ENCODE measurements at regions not wholly inside any gene's neighbourhood (a gene's known extent, or its start where the extent isn't known, plus 50 kb on each side); places are given as distances from the start of the nearest gene placed in this dataset.

- no peaks in the 10 kb centered on the region for H3K36me3 ChIP-seq (ENCODE audit: control insufficient read depth in 1 of 2, insufficient read depth in 2 of 2, low read length in 1 of 2)
- no peak overlapping the region for H3K27ac ChIP-seq (ENCODE audit: low read depth in 1 of 2, low read length in 2 of 2)
- H3K9me3 ChIP-seq (ENCODE audit: control insufficient read depth, low read length): no peaks in the 10 kb centered on the region
- no peak for DNase-seq
- no peak for ATAC-seq (ENCODE audit: low FRiP score)
- no peaks in the 10 kb centered on the region for H3K27me3 ChIP-seq (ENCODE audit: control insufficient read depth in 1 of 2, insufficient read depth in 2 of 2, low read length in 1 of 2)
- no peaks in the 10 kb centered on the region for H3K4me1 ChIP-seq (ENCODE audit: control insufficient read depth in 1 of 2, insufficient read depth in 2 of 2, low read length in 2 of 2)
- no peak overlapping the region for H3K4me3 ChIP-seq (ENCODE audit: low read length in 2 of 2)
- WGBS, 2 donors: 67 to 93% methylated on average over 2 of the region's 2 CpGs
- intact Hi-C loops (cut with DNase I): no loop called here
Observed at GRCh38 chr14:61904946-61905345, 142.7 kb downstream of the SNAPC1 start.

- intact Hi-C loops (cut with DNase I): no loop called here
- 42 to 43% methylated on average over 4 of the region's 4 CpGs for WGBS, 2 donors
- no peaks in the 10 kb centered on the region for H3K4me1 ChIP-seq (ENCODE audit: control insufficient read depth in 1 of 2, insufficient read depth in 2 of 2, low read length in 2 of 2)
- H3K27ac ChIP-seq (ENCODE audit: low read depth in 1 of 2, low read length in 2 of 2): no peak overlapping the region
- no peak overlapping the region for H3K4me3 ChIP-seq (ENCODE audit: low read length in 2 of 2)
- no peak for DNase-seq
- no peaks in the 10 kb centered on the region for H3K9me3 ChIP-seq (ENCODE audit: control insufficient read depth, low read length)
- ATAC-seq (ENCODE audit: low FRiP score): no peak
- H3K36me3 ChIP-seq (ENCODE audit: control insufficient read depth in 1 of 2, insufficient read depth in 2 of 2, low read length in 1 of 2): no peaks in the 10 kb centered on the region
- H3K27me3 ChIP-seq (ENCODE audit: control insufficient read depth in 1 of 2, insufficient read depth in 2 of 2, low read length in 1 of 2): no peaks in the 10 kb centered on the region
Observed at GRCh38 chr14:61911574-61911973, 149.4 kb downstream of the SNAPC1 start.

DNA sequence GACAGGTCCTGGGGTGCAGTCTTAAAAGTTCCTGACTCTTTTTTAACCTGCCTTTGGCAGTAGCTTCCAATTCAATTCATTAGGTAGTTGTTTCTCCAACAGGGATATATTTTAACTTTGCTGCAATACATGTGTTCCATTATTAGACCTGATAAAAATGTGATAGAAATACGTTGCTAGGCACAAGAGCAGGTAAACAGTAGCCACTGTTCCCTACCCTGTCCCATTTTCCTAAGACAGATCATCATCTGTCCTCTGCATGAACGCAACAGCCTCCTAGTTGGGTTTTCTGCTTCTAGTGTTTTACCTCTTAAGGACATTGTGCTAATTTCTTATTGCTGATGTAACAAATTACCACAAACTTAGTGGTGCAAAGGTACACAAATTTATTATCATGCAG, 156.8 kb downstream of the SNAPC1 start:
- H3K4me1 ChIP-seq (ENCODE audit: control insufficient read depth in 1 of 2, insufficient read depth in 2 of 2, low read length in 2 of 2): no peaks in the 10 kb centered on the region
- WGBS, 2 donors: 68 to 69% methylated on average over 2 of the region's 2 CpGs
- ATAC-seq (ENCODE audit: low FRiP score): no peak
- intact Hi-C loops (cut with DNase I): no loop called here
- H3K27ac ChIP-seq (ENCODE audit: low read depth in 1 of 2, low read length in 2 of 2): no peak overlapping the region
- DNase-seq: no peak
- H3K9me3 ChIP-seq (ENCODE audit: control insufficient read depth, low read length): peaks cover 2% of the 10 kb centered on the region
- no peaks in the 10 kb centered on the region for H3K36me3 ChIP-seq (ENCODE audit: control insufficient read depth in 1 of 2, insufficient read depth in 2 of 2, low read length in 1 of 2)
- H3K27me3 ChIP-seq (ENCODE audit: control insufficient read depth in 1 of 2, insufficient read depth in 2 of 2, low read length in 1 of 2): no peaks in the 10 kb centered on the region
- no peak overlapping the region for H3K4me3 ChIP-seq (ENCODE audit: low read length in 2 of 2)

GRCh38 chr14:61923348-61923747, 161.1 kb downstream of the SNAPC1 start:
- no peaks in the 10 kb centered on the region for H3K27me3 ChIP-seq (ENCODE audit: control insufficient read depth in 1 of 2, insufficient read depth in 2 of 2, low read length in 1 of 2)
- DNase-seq (no peak), ATAC-seq (ENCODE audit: low FRiP score) (no peak)
- H3K27ac ChIP-seq (ENCODE audit: low read depth in 1 of 2, low read length in 2 of 2): no peak overlapping the region
- intact Hi-C loops (cut with DNase I): no loop called here
- WGBS, 2 donors: 24 to 41% methylated on average over 4 of the region's 4 CpGs
- H3K4me3 ChIP-seq (ENCODE audit: low read length in 2 of 2): no peak overlapping the region
- peaks cover 0 to 7% of the 10 kb centered on the region in 2 donors for H3K4me1 ChIP-seq (ENCODE audit: control insufficient read depth in 1 of 2, insufficient read depth in 2 of 2, low read length in 2 of 2)
- H3K36me3 ChIP-seq (ENCODE audit: control insufficient read depth in 1 of 2, insufficient read depth in 2 of 2, low read length in 1 of 2): no peaks in the 10 kb centered on the region
- H3K9me3 ChIP-seq (ENCODE audit: control insufficient read depth, low read length): peaks cover 2% of the 10 kb centered on the region

- H3K36me3 ChIP-seq (ENCODE audit: control insufficient read depth in 1 of 2, insufficient read depth in 2 of 2, low read length in 1 of 2): no peaks in the 10 kb centered on the region
- intact Hi-C loops (cut with DNase I): no loop called here
- WGBS, 2 donors: 42 to 58% methylated on average over 5 of the region's 5 CpGs
- no peak for ATAC-seq (ENCODE audit: low FRiP score)
- peaks cover 0 to 7% of the 10 kb centered on the region in 2 donors for H3K4me1 ChIP-seq (ENCODE audit: control insufficient read depth in 1 of 2, insufficient read depth in 2 of 2, low read length in 2 of 2)
- H3K4me3 ChIP-seq (ENCODE audit: low read length in 2 of 2): no peak overlapping the region
- H3K27ac ChIP-seq (ENCODE audit: low read depth in 1 of 2, low read length in 2 of 2): no peak overlapping the region
- peaks cover 2% of the 10 kb centered on the region for H3K9me3 ChIP-seq (ENCODE audit: control insufficient read depth, low read length)
- DNase-seq: no peak
- no peaks in the 10 kb centered on the region for H3K27me3 ChIP-seq (ENCODE audit: control insufficient read depth in 1 of 2, insufficient read depth in 2 of 2, low read length in 1 of 2)
Observed at GRCh38 chr14:61925043-61925442, 162.8 kb downstream of the SNAPC1 start.

- DNase-seq (no peak), ATAC-seq (ENCODE audit: low FRiP score) (no peak)
- WGBS, 2 donors: 14 to 50% methylated on average over 1 of the region's 1 CpG
Observed at GRCh38 chr14:61925732-61926435, 163.7 kb downstream of the SNAPC1 start.

GRCh38 chr14:61927060-61927459, 164.8 kb downstream of the SNAPC1 start:
- intact Hi-C loops (cut with DNase I): no loop called here
- 3 to 5% methylated on average over 1 of the region's 1 CpG for WGBS, 2 donors
- Histone ChIP-seq H3K27ac (ENCODE audit: low read depth in 1 of 2, low read length in 2 of 2) (no peak overlapping the region), H3K4me3 (ENCODE audit: low read length in 2 of 2) (no peak overlapping the region), H3K4me1 (ENCODE audit: control insufficient read depth in 1 of 2, insufficient read depth in 2 of 2, low read length in 2 of 2) (peaks cover 0 to 7% of the 10 kb centered on the region in 2 donors), H3K27me3 (ENCODE audit: control insufficient read depth in 1 of 2, insufficient read depth in 2 of 2, low read length in 1 of 2) (no peaks in the 10 kb centered on the region), H3K9me3 (ENCODE audit: control insufficient read depth, low read length) (no peaks in the 10 kb centered on the region), H3K36me3 (ENCODE audit: control insufficient read depth in 1 of 2, insufficient read depth in 2 of 2, low read length in 1 of 2) (no peaks in the 10 kb centered on the region)
- ATAC-seq (ENCODE audit: low FRiP score) (no peak), DNase-seq (no peak)

More at GRCh38 chr14:61925732-61926435, 163.7 kb downstream of the SNAPC1 start:
- Histone ChIP-seq H3K36me3 (ENCODE audit: control insufficient read depth in 1 of 2, insufficient read depth in 2 of 2, low read length in 1 of 2) (no peaks in the 10 kb centered on the region), H3K4me1 (ENCODE audit: control insufficient read depth in 1 of 2, insufficient read depth in 2 of 2, low read length in 2 of 2) (peaks cover 0 to 7% of the 10 kb centered on the region in 2 donors), H3K27ac (ENCODE audit: low read depth in 1 of 2, low read length in 2 of 2) (no peak overlapping the region), H3K4me3 (ENCODE audit: low read length in 2 of 2) (no peak overlapping the region), H3K9me3 (ENCODE audit: control insufficient read depth, low read length) (peaks cover 2% of the 10 kb centered on the region), H3K27me3 (ENCODE audit: control insufficient read depth in 1 of 2, insufficient read depth in 2 of 2, low read length in 1 of 2) (no peaks in the 10 kb centered on the region)
- intact Hi-C loops (cut with DNase I): no loop called here

DNA sequence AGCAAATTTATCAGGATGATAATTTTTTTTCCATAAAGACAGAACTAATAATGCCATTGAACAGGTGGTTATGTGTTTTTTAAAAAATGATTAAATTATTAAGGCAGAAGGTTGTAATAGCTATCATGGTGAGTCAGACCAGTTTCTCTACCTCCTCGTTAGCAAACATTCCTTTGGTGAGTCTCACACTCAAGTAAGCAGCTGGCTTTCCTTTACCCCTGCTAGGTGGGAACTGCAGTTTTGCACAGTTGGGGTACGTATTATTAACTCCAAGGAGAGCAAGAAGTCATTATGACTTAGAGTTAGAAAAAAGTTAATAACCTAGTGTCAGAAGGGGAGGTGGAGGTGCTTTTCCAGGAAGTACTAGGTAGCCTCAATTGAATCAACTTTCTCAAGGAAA, 165.3 kb downstream of the SNAPC1 start:
- Histone ChIP-seq H3K9me3 (ENCODE audit: control insufficient read depth, low read length) (no peaks in the 10 kb centered on the region), H3K36me3 (ENCODE audit: control insufficient read depth in 1 of 2, insufficient read depth in 2 of 2, low read length in 1 of 2) (no peaks in the 10 kb centered on the region), H3K4me3 (ENCODE audit: low read length in 2 of 2) (no peak overlapping the region), H3K27ac (ENCODE audit: low read depth in 1 of 2, low read length in 2 of 2) (no peak overlapping the region), H3K27me3 (ENCODE audit: control insufficient read depth in 1 of 2, insufficient read depth in 2 of 2, low read length in 1 of 2) (peaks cover 0 to under 1% of the 10 kb centered on the region in 2 donors), H3K4me1 (ENCODE audit: control insufficient read depth in 1 of 2, insufficient read depth in 2 of 2, low read length in 2 of 2) (peaks cover 0 to 7% of the 10 kb centered on the region in 2 donors)
- 24 to 51% methylated on average over 2 of the region's 2 CpGs for WGBS, 2 donors
- ATAC-seq (ENCODE audit: low FRiP score) (no peak), DNase-seq (no peak)
- intact Hi-C loops (cut with DNase I): no loop called here

DNA sequence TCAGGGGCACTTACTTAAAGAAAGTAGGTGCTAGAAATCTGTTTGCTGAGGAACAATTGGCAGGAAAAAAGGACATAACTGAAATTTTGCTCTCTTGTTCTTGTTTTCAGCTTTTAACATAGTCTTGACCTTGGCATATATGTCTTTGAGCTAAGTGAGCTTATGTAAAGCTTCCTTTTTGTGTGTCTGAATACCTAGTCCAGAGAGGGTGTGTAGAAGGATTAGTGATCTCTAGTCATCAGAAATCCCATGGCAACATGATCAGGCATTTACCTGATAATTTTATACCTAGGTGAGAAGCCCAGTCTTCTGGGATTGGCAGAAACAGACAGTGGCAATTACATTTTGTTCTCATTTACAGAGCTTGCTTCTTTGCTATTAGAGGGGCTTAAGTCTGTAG, 166.1 kb downstream of the SNAPC1 start:
- Histone ChIP-seq H3K27ac (ENCODE audit: low read depth in 1 of 2, low read length in 2 of 2) (no peak overlapping the region), H3K36me3 (ENCODE audit: control insufficient read depth in 1 of 2, insufficient read depth in 2 of 2, low read length in 1 of 2) (no peaks in the 10 kb centered on the region), H3K4me1 (ENCODE audit: control insufficient read depth in 1 of 2, insufficient read depth in 2 of 2, low read length in 2 of 2) (peaks cover 0 to 7% of the 10 kb centered on the region in 2 donors), H3K4me3 (ENCODE audit: low read length in 2 of 2) (no peak overlapping the region), H3K9me3 (ENCODE audit: control insufficient read depth, low read length) (no peaks in the 10 kb centered on the region), H3K27me3 (ENCODE audit: control insufficient read depth in 1 of 2, insufficient read depth in 2 of 2, low read length in 1 of 2) (peaks cover 0 to 2% of the 10 kb centered on the region in 2 donors)
- DNase-seq (no peak), ATAC-seq (ENCODE audit: low FRiP score) (no peak)
- intact Hi-C loops (cut with DNase I): no loop called here

Data from aorta (tissue), 5 donors.